ENCODE measurements at regions not wholly inside any gene's neighbourhood (a gene's known extent, or its start where the extent isn't known, plus 50 kb on each side); places are given as distances from the start of the nearest gene placed in this dataset.

DNA sequence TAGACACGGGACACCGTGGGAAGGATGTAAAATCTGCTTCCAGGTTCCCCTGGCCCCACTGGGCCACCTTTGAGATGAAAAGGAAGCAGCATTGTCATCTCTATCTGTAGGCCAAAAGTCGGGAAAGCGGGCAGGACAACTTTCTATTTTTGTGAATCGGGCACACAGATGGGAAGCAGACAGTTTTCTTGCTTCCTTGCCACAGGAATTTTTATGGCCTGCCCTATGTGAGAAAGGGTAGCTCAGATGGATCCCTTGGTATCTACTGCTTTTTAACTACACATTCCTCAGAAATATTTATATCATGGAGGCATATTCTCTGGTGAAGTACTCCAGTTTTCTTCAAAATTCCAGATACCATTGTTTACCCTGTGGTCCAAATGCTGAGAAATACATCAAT is 735.5 kb downstream of the CBLN2 start:
- TF ChIP-seq, protein P1, sequence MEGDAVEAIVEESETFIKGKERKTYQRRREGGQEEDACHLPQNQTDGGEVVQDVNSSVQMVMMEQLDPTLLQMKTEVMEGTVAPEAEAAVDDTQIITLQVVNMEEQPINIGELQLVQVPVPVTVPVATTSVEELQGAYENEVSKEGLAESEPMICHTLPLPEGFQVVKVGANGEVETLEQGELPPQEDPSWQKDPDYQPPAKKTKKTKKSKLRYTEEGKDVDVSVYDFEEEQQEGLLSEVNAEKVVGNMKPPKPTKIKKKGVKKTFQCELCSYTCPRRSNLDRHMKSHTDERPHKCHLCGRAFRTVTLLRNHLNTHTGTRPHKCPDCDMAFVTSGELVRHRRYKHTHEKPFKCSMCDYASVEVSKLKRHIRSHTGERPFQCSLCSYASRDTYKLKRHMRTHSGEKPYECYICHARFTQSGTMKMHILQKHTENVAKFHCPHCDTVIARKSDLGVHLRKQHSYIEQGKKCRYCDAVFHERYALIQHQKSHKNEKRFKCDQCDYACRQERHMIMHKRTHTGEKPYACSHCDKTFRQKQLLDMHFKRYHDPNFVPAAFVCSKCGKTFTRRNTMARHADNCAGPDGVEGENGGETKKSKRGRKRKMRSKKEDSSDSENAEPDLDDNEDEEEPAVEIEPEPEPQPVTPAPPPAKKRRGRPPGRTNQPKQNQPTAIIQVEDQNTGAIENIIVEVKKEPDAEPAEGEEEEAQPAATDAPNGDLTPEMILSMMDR (IDR thresholded peaks at IDR 0.05; ENCODE audit: borderline replicate concordance, extremely low read depth, low read length, poor library complexity, severe bottlenecking): no peak
- TF ChIP-seq EZH2 (IDR thresholded peaks at IDR 0.05; ENCODE audit: borderline replicate concordance, low read depth, low read length, severe bottlenecking): no peak
- Histone ChIP-seq H3K9ac (ENCODE audit: low read depth, low read length) (no peak overlapping the region), H3K79me2 (ENCODE audit: insufficient read depth, low read length) (no peaks in the 10 kb centered on the region), H3K4me2 (ENCODE audit: insufficient read depth, low read length) (no peak overlapping the region), H3K27me3 (ENCODE audit: insufficient read depth, low read length, poor library complexity) (no peaks in the 10 kb centered on the region), H3K4me1 (ENCODE audit: insufficient read depth, low read length) (no peaks in the 10 kb centered on the region), H3K9me3 (ENCODE audit: insufficient read depth, low read length, severe bottlenecking) (no peaks in the 10 kb centered on the region), H4K20me1 (ENCODE audit: insufficient read depth, low read length) (no peaks in the 10 kb centered on the region), H3K36me3 (ENCODE audit: insufficient read depth, low read length) (no peaks in the 10 kb centered on the region), H3K27ac (ENCODE audit: low read length) (no peak overlapping the region), H3K4me3 (ENCODE audit: low read depth in 1 of 2, low read length in 2 of 2) (no peak overlapping the region), H2AFZ (ENCODE audit: low read depth, low read length) (no peak overlapping the region)
- ATAC-seq (ENCODE audit: insufficient read depth, low read depth) (no peak), DNase-seq (no peak)

DNA sequence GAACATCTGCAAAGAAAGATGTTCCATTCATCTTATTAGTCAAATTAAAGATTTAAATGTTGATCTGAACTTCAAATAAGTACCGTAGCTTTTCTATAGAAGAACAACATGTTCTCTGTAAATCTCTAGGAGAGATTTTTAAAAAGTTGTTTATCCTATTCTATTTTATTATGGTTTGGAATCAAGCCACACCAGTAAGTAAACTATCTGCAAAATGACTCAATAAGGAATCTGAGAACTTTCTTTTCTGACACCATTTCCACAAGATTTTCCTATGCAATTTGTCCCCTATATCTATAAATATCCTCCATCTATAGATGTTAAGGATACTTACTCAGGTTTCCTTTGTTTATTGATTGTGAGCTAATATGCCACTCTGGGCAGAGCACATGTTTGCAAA is 736.6 kb downstream of the CBLN2 start:
- H3K4me3 ChIP-seq (ENCODE audit: low read depth in 1 of 2, low read length in 2 of 2): no peak overlapping the region
- ATAC-seq (ENCODE audit: insufficient read depth, low read depth): no peak
- no peak for DNase-seq
- H4K20me1 ChIP-seq (ENCODE audit: insufficient read depth, low read length): no peaks in the 10 kb centered on the region
- H3K27ac ChIP-seq (ENCODE audit: low read length): no peak overlapping the region
- H3K36me3 ChIP-seq (ENCODE audit: insufficient read depth, low read length): no peaks in the 10 kb centered on the region
- H3K4me2 ChIP-seq (ENCODE audit: insufficient read depth, low read length): no peak overlapping the region
- no peaks in the 10 kb centered on the region for H3K79me2 ChIP-seq (ENCODE audit: insufficient read depth, low read length)
- H3K27me3 ChIP-seq (ENCODE audit: insufficient read depth, low read length, poor library complexity): no peaks in the 10 kb centered on the region
- H2AFZ ChIP-seq (ENCODE audit: low read depth, low read length): no peak overlapping the region
- H3K4me1 ChIP-seq (ENCODE audit: insufficient read depth, low read length): no peaks in the 10 kb centered on the region
- H3K9ac ChIP-seq (ENCODE audit: low read depth, low read length): no peak overlapping the region
- no peaks in the 10 kb centered on the region for H3K9me3 ChIP-seq (ENCODE audit: insufficient read depth, low read length, severe bottlenecking)
- TF ChIP-seq, protein P1 (IDR thresholded peaks at IDR 0.05; ENCODE audit: borderline replicate concordance, extremely low read depth, low read length, poor library complexity, severe bottlenecking): no peak
- TF ChIP-seq EZH2 (IDR thresholded peaks at IDR 0.05; ENCODE audit: borderline replicate concordance, low read depth, low read length, severe bottlenecking): no peak

DNA sequence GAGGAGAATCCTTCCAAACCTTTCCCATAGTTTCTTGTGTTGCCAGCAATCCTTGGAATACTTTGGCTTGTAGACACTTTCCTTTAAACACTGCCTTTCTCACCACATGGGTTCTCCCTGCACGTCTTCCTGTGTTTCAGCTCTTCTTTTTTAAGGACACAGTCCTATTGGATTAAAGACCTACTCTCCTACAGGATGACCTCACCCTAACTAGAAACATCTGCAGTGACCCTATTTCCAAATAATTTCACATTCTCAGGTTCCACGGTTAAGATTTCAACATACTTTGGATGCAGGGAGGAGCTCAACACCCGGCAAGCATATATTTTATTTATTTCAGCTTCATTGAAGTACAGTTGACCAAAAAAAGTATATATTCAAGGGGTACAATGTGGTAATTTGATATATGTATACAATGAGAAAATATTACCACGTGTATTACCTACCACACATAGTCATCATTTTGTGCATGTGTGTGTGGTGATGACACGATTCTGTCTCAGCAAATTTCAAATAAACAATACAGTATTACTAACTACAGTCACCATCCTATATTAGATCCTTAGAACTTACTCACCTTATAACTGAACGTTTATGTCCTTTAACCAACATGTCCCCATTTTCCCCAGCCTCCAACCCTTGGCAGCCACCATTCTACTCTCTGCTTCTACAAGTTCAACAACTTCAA is 745.0 kb downstream of the CBLN2 start:
- DNase-seq (no peak), ATAC-seq (ENCODE audit: insufficient read depth, low read depth) (no peak)
- no peaks in the 10 kb centered on the region for H3K36me3 ChIP-seq (ENCODE audit: insufficient read depth, low read length)
- H3K9ac ChIP-seq (ENCODE audit: low read depth, low read length): no peak overlapping the region
- no peak overlapping the region for H3K4me3 ChIP-seq (ENCODE audit: low read depth in 1 of 2, low read length in 2 of 2)
- H2AFZ ChIP-seq (ENCODE audit: low read depth, low read length): no peak overlapping the region
- H3K4me2 ChIP-seq (ENCODE audit: insufficient read depth, low read length): no peak overlapping the region
- H3K79me2 ChIP-seq (ENCODE audit: insufficient read depth, low read length): no peaks in the 10 kb centered on the region
- H3K27ac ChIP-seq (ENCODE audit: low read length): no peak overlapping the region
- no peaks in the 10 kb centered on the region for H4K20me1 ChIP-seq (ENCODE audit: insufficient read depth, low read length)
- H3K9me3 ChIP-seq (ENCODE audit: insufficient read depth, low read length, severe bottlenecking): no peaks in the 10 kb centered on the region
- H3K4me1 ChIP-seq (ENCODE audit: insufficient read depth, low read length): no peaks in the 10 kb centered on the region
- TF ChIP-seq, protein P1 (IDR thresholded peaks at IDR 0.05; ENCODE audit: borderline replicate concordance, extremely low read depth, low read length, poor library complexity, severe bottlenecking): no peak
- H3K27me3 ChIP-seq (ENCODE audit: insufficient read depth, low read length, poor library complexity): no peaks in the 10 kb centered on the region
